NCI-H2107 (cell line): ENCODE measurements at regions not wholly inside any gene's neighbourhood (a gene's known extent, or its start where the extent isn't known, plus 50 kb on each side); places are given as distances from the start of the nearest gene placed in this dataset.

Source experiments
- DNase-seq: peaks from one replicate; lab custom pipeline; 2025; lab: John Stamatoyannopoulos, UW

GRCh38 chr7:135828604-135829003 is 80.0 kb upstream of the FAM180A start:
- DNase-seq, result no peak

DNA sequence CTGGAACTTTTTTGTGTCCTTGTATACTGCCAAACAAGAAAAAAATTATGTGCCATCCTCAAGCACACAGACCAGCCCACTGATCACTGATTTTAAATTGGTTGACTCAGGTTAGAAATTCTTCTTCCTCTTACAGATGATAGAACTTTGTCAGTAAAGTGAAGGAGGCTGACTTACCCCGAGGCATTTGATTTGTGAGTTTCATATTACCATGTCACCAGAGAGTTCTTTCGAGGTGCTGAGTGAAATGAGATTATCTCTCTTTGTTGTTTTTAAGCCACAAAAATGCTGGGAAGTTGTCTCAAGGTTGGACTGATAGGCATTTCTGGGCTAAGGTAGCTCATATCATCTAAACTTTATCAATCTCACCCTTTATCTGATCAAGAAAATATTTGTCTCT is 78.8 kb upstream of the FAM180A start:
- no peak for DNase-seq

GRCh38 chr7:135825406-135825805 is 76.8 kb upstream of the FAM180A start:
- no peak for DNase-seq

GRCh38 chr7:135822376-135822775 is 73.8 kb upstream of the FAM180A start:
- DNase-seq, result no peak

GRCh38 chr7:135817583-135817982 is 69.0 kb upstream of the FAM180A start:
- no peak for DNase-seq

GRCh38 chr7:135815033-135815432 is 66.4 kb upstream of the FAM180A start:
- DNase-seq, result no peak

DNA sequence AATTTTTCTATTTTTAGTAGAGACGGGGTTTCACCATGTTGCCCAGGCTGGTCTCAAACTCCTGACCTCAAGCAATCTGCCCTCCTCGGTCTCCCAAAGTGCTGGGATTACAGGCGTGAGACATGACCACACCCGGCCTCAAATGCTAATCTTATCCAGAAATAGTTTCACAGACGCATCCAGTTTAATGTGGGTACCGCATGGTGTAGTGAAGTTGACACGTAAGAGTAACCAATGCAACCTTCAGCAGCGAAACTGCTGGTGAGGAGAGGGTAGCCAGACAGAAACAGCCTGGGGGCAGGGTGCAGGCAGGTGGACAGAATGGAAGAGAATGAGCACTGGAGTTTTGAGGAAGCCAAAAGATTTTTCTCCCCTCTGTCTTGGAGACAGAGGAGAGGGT is 63.5 kb upstream of the FAM180A start:
- DNase-seq, result no peak

DNA sequence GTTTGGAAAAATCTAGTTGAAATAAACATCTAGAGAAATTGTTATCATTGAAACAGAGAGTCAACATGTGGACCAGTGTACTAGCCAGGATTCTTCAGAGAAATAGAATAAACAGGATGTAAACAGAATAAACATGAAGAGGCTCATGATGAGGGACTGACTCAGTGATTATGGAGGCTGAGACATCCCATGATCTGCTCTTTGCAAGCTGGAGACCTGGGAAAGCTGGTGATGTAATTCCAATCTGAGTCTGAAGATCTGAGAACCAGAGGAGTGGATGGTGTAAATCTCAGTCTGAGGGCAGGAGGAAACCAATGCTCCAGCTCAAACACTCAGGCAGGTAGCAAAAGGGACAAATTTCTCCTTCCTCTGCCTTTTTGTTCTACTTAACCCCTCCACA is 62.9 kb upstream of the FAM180A start:
- no peak for DNase-seq

DNA sequence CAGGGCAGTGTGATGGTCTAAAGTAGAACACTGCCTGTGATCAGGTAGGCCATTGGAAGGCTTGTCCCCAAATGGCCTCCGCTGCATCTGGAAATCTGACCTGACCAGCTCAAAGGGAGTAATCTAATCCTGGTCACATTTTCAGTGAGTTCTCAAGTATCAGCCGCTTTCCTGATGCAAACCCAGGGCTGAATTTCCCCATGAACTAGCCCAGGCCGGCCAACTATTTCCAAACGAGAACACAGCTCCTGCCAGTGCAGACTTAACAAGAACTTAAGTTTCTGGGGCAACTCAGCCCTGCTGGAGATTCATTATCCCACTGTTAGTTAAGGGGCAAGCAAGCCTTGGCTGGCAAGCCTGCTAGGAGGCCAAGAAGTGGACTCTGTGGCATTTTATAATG is 59.6 kb upstream of the FAM180A start:
- peak; percentile 75 for DNase-seq

- DNase-seq, result no peak
These were observed 54.5 kb upstream of the FAM180A start for GRCh38 chr7:135803143-135803542.

- DNase-seq, result no peak
These were observed 54.1 kb upstream of the FAM180A start for GRCh38 chr7:135802697-135803096.

DNA sequence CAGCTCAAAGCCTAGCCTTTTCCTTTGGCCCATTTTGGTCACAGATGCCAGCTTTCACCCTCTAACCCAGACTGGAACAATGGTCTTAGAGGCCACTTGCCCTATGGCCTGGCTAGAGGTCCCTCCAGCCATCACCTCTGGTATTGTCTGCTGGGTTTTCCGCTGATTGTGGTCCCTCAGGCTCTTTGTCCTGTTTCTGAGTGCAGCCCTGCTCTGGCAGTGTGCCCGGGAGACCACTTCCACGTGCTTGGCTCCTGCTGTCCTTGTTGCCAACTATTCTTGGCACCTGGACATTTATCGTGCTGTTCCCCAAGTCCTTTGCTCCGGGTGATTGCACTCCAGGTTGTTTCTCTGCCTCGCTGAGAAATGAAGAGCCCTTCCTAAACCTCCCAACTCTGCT is 53.3 kb upstream of the FAM180A start:
- DNase-seq, result peak; percentile 66

GRCh38 chr7:135801045-135801693 is 52.6 kb upstream of the FAM180A start:
- peak; percentile 44 for DNase-seq

DNA sequence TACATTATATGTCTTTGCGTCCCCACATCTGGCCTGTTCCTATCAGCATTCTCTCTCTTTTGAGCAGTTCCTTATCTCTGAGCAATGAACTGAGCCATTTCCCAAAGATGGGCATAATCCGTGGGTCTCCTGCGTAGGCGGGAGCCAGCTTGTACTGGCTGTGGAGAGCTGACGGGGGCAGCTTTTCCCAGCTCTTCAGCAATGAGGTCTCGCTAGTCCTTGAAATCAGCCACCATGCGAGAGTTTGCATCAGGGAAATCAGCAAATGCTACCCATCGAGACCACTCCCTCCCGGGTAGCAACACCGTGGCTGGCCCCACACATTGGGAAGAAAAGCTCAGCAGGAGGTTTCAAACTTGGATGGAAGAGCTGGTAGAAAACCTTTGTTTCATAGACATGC is 51.9 kb upstream of the FAM180A start:
- DNase-seq, result no peak

GRCh38 chr7:135799881-135800280 is 51.3 kb upstream of the FAM180A start:
- DNase-seq, result no peak
